Colonic mucosa (tissue), 4 donors: ENCODE measurements at regions not wholly inside any gene's neighbourhood (a gene's known extent, or its start where the extent isn't known, plus 50 kb on each side); places are given as distances from the start of the nearest gene placed in this dataset.

ENCODE experiments used
- DNase-seq: peaks from one replicate; pipeline ENCODE4 v3.0.0-alpha.2; 2020
- H3K27ac ChIP-seq: fragments of 200-600 bp; one replicate; pipeline ENCODE4 v1.8.0; 2021
- H3K27me3 ChIP-seq: fragments of 200-600 bp; one replicate; pipeline ENCODE4 v1.8.0; 2021
- H3K36me3 ChIP-seq: fragments of 200-600 bp; one replicate; pipeline ENCODE4 v1.8.0; 2021
- H3K4me1 ChIP-seq: fragments of 200-600 bp; one replicate; pipeline ENCODE4 v1.8.0; 2021; ENCODE audit warnings: mild to moderate bottlenecking
- H3K4me3 ChIP-seq: fragments of 200-600 bp; one replicate; pipeline ENCODE4 v1.8.0; 2021
- H3K9ac ChIP-seq, 2 donors: one replicate each; pipeline ENCODE4 v1.7.0; 2013; ENCODE audit warnings: control low read depth in 2 of 2, low read depth in 2 of 2, low read length in 2 of 2
- H3K9me3 ChIP-seq: fragments of 200-600 bp; one replicate; pipeline ENCODE4 v1.8.0; 2021
- intact Hi-C: fragments of 100-400 bp; cut with DNase I; formaldehyde crosslinking; loops from one replicate; pipeline ENCODE4 v1.14.1; 2022
- TF ChIP-seq, protein P1 (sequence below): fragments of 200-600 bp; IDR thresholded peaks from one replicate; pipeline ENCODE4 v1.8.0; 2022; ENCODE audit warnings: antibody characterized with exemption, mild to moderate bottlenecking
- donor health status: healthy.
- donor health status: DM: no; HTN: no; CAD: no.
- donor health status: DM: no; HTN: no; CAD: no.

DNA sequence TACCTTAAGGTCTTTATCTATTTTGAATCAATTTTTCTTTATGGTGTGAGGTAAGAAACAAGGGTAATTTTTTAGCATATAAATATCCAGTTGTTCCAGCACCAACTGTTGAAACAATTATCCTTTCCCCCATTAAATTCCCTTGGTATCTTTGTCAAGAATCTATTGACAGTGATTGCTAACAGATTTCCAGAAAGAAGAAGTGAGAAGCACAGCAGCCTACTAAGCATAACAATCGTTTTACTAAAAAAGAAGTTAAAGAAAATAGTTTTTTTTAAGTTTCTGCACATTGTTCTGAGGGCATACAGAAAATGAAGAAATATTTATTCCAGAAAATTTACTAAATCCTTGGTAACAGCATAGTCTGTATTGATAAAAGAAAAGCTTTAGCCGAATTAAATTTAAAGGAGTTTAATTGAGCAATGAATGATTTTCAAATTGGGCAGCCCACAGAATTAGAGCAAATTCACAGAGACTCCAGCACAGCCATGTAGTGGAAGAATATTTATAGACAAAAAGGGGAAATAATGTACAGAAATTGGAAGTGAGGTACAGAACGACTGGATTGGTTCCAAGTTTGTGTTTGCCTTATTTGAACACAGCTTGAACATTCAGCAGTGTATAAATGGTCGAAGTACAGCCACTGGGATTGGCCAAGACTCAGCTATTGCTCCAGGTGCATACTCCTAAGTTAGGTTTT is 97.9 kb upstream of the UST start:
- Histone ChIP-seq H3K9ac (no peak overlapping the region), H3K27ac (no peak overlapping the region), H3K27me3 (no peaks in the 10 kb centered on the region), H3K4me1 (no peaks in the 10 kb centered on the region), H3K4me3 (no peak overlapping the region), H3K9me3 (no peaks in the 10 kb centered on the region), H3K36me3 (no peaks in the 10 kb centered on the region)
- DNase-seq = no peak
- TF ChIP-seq, protein P1, sequence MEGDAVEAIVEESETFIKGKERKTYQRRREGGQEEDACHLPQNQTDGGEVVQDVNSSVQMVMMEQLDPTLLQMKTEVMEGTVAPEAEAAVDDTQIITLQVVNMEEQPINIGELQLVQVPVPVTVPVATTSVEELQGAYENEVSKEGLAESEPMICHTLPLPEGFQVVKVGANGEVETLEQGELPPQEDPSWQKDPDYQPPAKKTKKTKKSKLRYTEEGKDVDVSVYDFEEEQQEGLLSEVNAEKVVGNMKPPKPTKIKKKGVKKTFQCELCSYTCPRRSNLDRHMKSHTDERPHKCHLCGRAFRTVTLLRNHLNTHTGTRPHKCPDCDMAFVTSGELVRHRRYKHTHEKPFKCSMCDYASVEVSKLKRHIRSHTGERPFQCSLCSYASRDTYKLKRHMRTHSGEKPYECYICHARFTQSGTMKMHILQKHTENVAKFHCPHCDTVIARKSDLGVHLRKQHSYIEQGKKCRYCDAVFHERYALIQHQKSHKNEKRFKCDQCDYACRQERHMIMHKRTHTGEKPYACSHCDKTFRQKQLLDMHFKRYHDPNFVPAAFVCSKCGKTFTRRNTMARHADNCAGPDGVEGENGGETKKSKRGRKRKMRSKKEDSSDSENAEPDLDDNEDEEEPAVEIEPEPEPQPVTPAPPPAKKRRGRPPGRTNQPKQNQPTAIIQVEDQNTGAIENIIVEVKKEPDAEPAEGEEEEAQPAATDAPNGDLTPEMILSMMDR = no peak
- intact Hi-C loops = no loop called here

DNA sequence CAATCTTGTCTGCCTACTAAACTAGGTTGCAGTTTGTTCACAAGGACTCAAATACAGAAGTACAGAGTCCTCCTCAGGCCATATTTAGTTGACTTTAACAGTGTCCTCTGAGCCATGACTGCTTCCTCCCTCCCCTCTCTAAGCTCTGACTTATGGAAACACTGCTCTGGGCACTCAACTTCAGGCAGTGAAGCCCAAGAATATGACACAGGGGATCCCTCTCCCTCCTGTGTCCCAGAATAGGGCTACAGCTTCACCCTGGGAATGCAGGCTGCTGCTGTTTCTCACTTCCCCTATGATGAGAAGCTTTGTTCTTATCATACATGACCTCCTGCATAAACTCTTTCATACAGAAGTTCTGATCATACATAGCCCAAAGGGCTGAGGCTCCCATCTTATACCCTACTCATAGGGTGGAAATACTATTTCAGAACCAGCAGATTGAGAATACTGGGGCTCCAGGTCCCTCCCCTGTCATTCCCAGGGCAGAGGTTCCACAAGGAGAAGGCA is 97.3 kb upstream of the UST start:
- TF ChIP-seq, protein P1 = no peak
- intact Hi-C loops = no loop called here
- Histone ChIP-seq H3K27me3 (no peaks in the 10 kb centered on the region), H3K4me1 (no peaks in the 10 kb centered on the region), H3K9ac (no peak overlapping the region), H3K36me3 (no peaks in the 10 kb centered on the region), H3K27ac (no peak overlapping the region), H3K9me3 (no peaks in the 10 kb centered on the region), H3K4me3 (no peak overlapping the region)
- no peak for DNase-seq

DNA sequence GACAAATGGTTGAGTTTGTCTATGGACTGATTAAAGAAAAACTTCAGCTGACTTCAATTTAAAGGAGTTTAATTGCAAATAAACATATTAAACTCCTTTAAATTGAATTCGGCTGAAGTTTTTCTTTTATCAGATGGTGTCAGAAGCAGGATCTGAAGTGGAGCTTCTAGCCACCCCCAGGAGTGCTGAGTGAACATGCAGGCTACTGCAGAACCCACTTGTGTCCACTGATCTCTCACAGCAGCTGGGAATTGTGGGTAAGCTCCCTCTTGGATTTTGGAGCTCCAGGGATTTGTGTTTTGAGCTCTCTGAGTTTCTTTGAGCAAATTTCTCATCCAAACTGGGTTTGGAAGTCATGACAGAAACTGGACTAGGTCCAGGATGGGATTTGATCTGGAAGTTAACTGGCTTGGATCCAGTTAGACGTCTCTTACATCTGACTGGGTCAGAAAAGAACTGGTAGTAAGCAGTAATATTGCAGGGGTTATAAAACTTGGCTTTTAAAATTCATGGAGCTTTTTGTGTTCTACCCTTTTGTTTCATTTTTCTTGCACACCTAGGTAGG is 95.8 kb upstream of the UST start:
- no peaks in the 10 kb centered on the region for H3K9me3 ChIP-seq
- no peaks in the 10 kb centered on the region for H3K36me3 ChIP-seq
- intact Hi-C loops = no loop called here
- H3K27me3 ChIP-seq = no peaks in the 10 kb centered on the region
- H3K27ac ChIP-seq = no peak overlapping the region
- no peaks in the 10 kb centered on the region for H3K4me1 ChIP-seq
- no peak overlapping the region for H3K4me3 ChIP-seq
- no peak for DNase-seq
- H3K9ac ChIP-seq = no peak overlapping the region
- TF ChIP-seq, protein P1 = no peak

DNA sequence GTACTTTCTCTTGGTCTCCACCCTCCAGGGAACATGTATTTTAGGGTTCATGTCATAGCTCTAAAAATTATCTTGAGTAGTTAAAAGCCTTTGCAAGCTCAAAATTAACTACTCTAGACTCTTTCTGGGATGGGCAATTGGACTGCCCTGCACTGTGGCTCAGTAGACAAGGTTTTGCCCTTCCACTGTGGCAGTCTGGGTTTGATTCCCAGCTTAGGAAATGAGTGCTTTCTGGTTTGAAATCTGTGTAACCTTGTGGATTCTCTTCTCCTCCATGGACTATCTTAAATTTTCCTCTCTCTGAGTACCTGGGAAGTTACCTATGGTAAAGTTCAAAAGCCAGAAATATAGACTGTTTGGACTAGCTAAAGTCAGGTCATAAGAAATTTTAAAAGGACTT is 94.6 kb upstream of the UST start:
- intact Hi-C loops = no loop called here
- DNase-seq = no peak

DNA sequence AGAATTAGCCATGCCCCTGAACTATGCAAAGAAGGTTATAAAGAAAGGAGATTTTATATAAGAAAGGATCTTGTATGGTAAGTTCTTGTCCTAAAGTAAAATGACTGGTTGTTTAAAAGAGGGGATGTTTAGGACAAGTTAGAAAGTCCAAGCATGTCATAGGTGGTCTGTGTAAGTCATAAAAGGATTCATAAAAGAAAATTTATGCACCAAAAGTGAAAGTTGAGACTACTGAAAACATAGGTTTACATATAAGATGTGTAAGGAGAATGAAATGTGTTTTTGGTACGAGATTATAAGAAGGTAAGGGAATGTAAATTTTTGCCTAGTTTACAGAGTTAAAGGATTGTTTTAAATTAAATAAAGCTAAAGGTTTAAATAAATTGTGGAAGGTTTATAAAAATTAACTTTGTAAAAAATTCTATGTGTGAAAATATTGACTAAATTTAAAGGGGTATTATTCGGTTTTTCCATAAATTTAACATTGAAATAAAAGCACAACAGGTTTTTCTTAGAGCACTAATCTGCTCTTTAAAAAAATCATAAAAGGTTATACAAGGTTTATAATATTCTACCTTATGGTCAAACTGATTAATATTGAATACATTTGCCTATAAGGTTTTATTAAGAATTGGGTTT is 93.6 kb upstream of the UST start:
- Histone ChIP-seq H3K4me1 (no peaks in the 10 kb centered on the region), H3K36me3 (no peaks in the 10 kb centered on the region), H3K9ac (no peak overlapping the region), H3K27ac (no peak overlapping the region), H3K9me3 (no peaks in the 10 kb centered on the region), H3K4me3 (no peak overlapping the region), H3K27me3 (no peaks in the 10 kb centered on the region)
- TF ChIP-seq, protein P1 = no peak
- no peak for DNase-seq
- intact Hi-C loops = no loop called here

More for the DNA sequence above, 94.6 kb upstream of the UST start:
- Histone ChIP-seq H3K27me3 (no peaks in the 10 kb centered on the region), H3K9ac (no peak overlapping the region), H3K27ac (no peak overlapping the region), H3K9me3 (no peaks in the 10 kb centered on the region), H3K4me3 (no peak overlapping the region), H3K36me3 (no peaks in the 10 kb centered on the region), H3K4me1 (no peaks in the 10 kb centered on the region)
- TF ChIP-seq, protein P1 = no peak
